WTC11 (cell line): ENCODE measurements at regions not wholly inside any gene's neighbourhood (a gene's known extent, or its start where the extent isn't known, plus 50 kb on each side); places are given as distances from the start of the nearest gene placed in this dataset.

Experiments used
- ATAC-seq: fragments of 200-7000 bp; cut with Tn5 transposase; 2 replicates; pipeline ENCODE4 v1.10.0; 2021; ENCODE audit warnings: mild to moderate bottlenecking, moderate library complexity
- CTCF ChIA-PET: fragments of 300-600 bp; sonication (Branson Sonifier 250); formaldehyde crosslinking; loops from one replicate; lab custom pipeline; 2021; ENCODE audit warnings: antibody characterized with exemption; lab: Charles Lee
- POLR2A ChIA-PET: fragments of 350-600 bp; sonication (Branson Sonifier 250); formaldehyde crosslinking; loops from one replicate; lab custom pipeline; 2021; ENCODE audit warnings: antibody characterized with exemption; lab: Charles Lee
- DNase-seq: peaks from one replicate; pipeline ENCODE4 v3.0.0; 2021; ENCODE audit warnings: low spot score
- H3K27ac Mint-ChIP-seq: 2 replicates; pipeline ENCODE4 v1.8.0; 2021; ENCODE audit warnings: mixed read lengths
- H3K27me3 Mint-ChIP-seq: 2 replicates; pipeline ENCODE4 v1.8.0; 2021; ENCODE audit warnings: low read depth, mild to moderate bottlenecking, moderate library complexity, mixed read lengths
- H3K36me3 Mint-ChIP-seq: 2 replicates; pipeline ENCODE4 v1.8.0; 2021; ENCODE audit warnings: mixed read lengths
- H3K4me1 Mint-ChIP-seq: 2 replicates; pipeline ENCODE4 v1.8.0; 2022; ENCODE audit warnings: mixed read lengths
- H3K4me3 Mint-ChIP-seq: 2 replicates; pipeline ENCODE4 v1.8.0; 2021; ENCODE audit warnings: mild to moderate bottlenecking, moderate library complexity, mixed read lengths
- H3K9me3 Mint-ChIP-seq: 2 replicates; pipeline ENCODE4 v1.8.0; 2021; ENCODE audit warnings: mixed read lengths
- ARID4B ChIP-seq: sonication (generic); formaldehyde crosslinking; IDR thresholded peaks from 2 replicates; pipeline ENCODE4 v1.8.0; 2023; ENCODE audit warnings: missing genetic modification reagents, mild to moderate bottlenecking, borderline replicate concordance
- CREB1 ChIP-seq: sonication (generic); formaldehyde crosslinking; IDR thresholded peaks from 2 replicates; pipeline ENCODE4 v1.8.0; 2023; ENCODE audit warnings: mild to moderate bottlenecking, missing genetic modification reagents
- E2F1 ChIP-seq: sonication (generic); formaldehyde crosslinking; IDR thresholded peaks from 2 replicates; pipeline ENCODE4 v1.8.0; 2022; ENCODE audit warnings: mild to moderate bottlenecking, missing genetic modification reagents
- EMX1 ChIP-seq: fragments of 250-450 bp; sonication (Bioruptor Pico); IDR thresholded peaks from 2 replicates; pipeline ENCODE4 v1.8.0; 2021; ENCODE audit warnings: mild to moderate bottlenecking
- FOXK1 ChIP-seq: sonication (generic); formaldehyde crosslinking; IDR thresholded peaks from 2 replicates; pipeline ENCODE4 v1.8.0; 2022; ENCODE audit warnings: mild to moderate bottlenecking, moderate library complexity, missing genetic modification reagents
- GRHL2 ChIP-seq: fragments of 250-450 bp; sonication (Bioruptor Pico); IDR thresholded peaks from 2 replicates; pipeline ENCODE4 v1.8.0; 2022; ENCODE audit warnings: mild to moderate bottlenecking, moderate library complexity; ENCODE audit not compliant: insufficient replicate concordance, severe bottlenecking
- MYBL2 ChIP-seq: sonication (generic); formaldehyde crosslinking; IDR thresholded peaks from 2 replicates; pipeline ENCODE4 v1.8.1; 2023; ENCODE audit warnings: mild to moderate bottlenecking, moderate library complexity, missing genetic modification reagents
- SP1 ChIP-seq: sonication (generic); formaldehyde crosslinking; conservative IDR thresholded peaks from 2 replicates; pipeline ENCODE4 v1.8.1; 2022; ENCODE audit warnings: missing genetic modification reagents
- ZNF263 ChIP-seq: sonication (generic); formaldehyde crosslinking; IDR thresholded peaks from 2 replicates; pipeline ENCODE4 v1.8.1; 2022; ENCODE audit warnings: low read depth, mild to moderate bottlenecking, moderate library complexity, missing genetic modification reagents
- ZNF396 ChIP-seq: fragments of 250-450 bp; sonication (Bioruptor Pico); IDR thresholded peaks from 2 replicates; pipeline ENCODE4 v1.8.0; 2021; ENCODE audit warnings: mild to moderate bottlenecking, moderate library complexity, borderline replicate concordance
- ZNF423 ChIP-seq: fragments of 250-450 bp; sonication (Bioruptor Pico); IDR thresholded peaks from 2 replicates; pipeline ENCODE4 v2.1.2; 2022; ENCODE audit warnings: mild to moderate bottlenecking, moderate library complexity
- ZNF425 ChIP-seq: fragments of 250-450 bp; sonication (Bioruptor Pico); conservative IDR thresholded peaks from 2 replicates; pipeline ENCODE4 v1.9.0; 2021; ENCODE audit warnings: mild to moderate bottlenecking
- ZNF512 ChIP-seq: sonication (generic); formaldehyde crosslinking; IDR thresholded peaks from 2 replicates; pipeline ENCODE4 v1.8.1; 2022; ENCODE audit warnings: missing genetic modification reagents, borderline replicate concordance
- TF ChIP-seq, protein P1 (sequence below): sonication (generic); formaldehyde crosslinking; conservative IDR thresholded peaks from 2 replicates; pipeline ENCODE4 v1.8.1; 2023; ENCODE audit warnings: mild to moderate bottlenecking, low read depth, missing genetic modification reagents, moderate library complexity
- TF ChIP-seq, protein P2 (sequence below): sonication (generic); formaldehyde crosslinking; IDR thresholded peaks from 2 replicates; pipeline ENCODE4 v1.8.1; 2022; ENCODE audit warnings: mild to moderate bottlenecking, moderate library complexity, missing genetic modification reagents
- TF ChIP-seq, protein P3 (sequence below): fragments of 200-600 bp; IDR thresholded peaks from 2 replicates; pipeline ENCODE4 v1.8.0; 2022; ENCODE audit warnings: antibody characterized with exemption

DNA sequence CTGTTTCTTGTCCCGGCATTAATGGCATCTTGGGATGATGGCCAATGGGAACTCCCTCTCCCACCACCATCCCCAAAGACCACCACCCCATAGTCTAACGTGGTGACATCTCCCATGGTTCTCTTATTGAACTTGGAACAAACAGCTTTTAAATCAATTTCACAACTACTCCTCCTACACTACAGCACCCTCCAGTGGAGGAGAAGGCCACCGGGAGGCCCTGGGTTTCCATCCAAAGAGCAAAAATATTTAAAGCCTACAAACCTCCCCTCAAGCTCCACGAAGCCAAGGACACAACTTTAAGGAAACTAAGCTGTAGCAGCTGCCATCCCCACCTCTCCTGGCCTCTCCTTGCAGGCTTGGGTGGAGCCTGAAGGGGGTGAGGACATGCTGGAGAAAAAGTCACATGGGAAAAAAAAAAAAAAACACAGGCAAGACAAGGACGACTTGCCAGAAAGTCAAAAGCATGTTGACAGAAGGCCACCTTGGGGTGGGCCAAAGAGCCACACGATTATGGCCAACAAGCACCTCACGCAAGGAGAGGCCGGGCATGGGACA, 94.0 kb upstream of the LANCL2 start (continued):
- TF ChIP-seq, protein P1, sequence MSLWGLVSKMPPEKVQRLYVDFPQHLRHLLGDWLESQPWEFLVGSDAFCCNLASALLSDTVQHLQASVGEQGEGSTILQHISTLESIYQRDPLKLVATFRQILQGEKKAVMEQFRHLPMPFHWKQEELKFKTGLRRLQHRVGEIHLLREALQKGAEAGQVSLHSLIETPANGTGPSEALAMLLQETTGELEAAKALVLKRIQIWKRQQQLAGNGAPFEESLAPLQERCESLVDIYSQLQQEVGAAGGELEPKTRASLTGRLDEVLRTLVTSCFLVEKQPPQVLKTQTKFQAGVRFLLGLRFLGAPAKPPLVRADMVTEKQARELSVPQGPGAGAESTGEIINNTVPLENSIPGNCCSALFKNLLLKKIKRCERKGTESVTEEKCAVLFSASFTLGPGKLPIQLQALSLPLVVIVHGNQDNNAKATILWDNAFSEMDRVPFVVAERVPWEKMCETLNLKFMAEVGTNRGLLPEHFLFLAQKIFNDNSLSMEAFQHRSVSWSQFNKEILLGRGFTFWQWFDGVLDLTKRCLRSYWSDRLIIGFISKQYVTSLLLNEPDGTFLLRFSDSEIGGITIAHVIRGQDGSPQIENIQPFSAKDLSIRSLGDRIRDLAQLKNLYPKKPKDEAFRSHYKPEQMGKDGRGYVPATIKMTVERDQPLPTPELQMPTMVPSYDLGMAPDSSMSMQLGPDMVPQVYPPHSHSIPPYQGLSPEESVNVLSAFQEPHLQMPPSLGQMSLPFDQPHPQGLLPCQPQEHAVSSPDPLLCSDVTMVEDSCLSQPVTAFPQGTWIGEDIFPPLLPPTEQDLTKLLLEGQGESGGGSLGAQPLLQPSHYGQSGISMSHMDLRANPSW = no peak
- TF ChIP-seq MYBL2 (CRISPR knock-in tag) = no peak
- TF ChIP-seq, all 79 proteins: peak for 0

- Mint-ChIP-seq H3K9me3 (no peaks in the 10 kb centered on the region), H3K4me3 (no peak overlapping the region), H3K36me3 (no peaks in the 10 kb centered on the region), H3K4me1 (no peaks in the 10 kb centered on the region), H3K27ac (no peak overlapping the region), H3K27me3 (no peaks in the 10 kb centered on the region)
- no peak for TF ChIP-seq EMX1 (CRISPR knock-in tag)
- ATAC-seq (no peak), DNase-seq (no peak)
- ChIA-PET POLR2A (no interaction called here), CTCF (interaction anchor here (0.5 to 4.5 kb wide), 9 partner anchors 8 to 498 kb away, joined by 3 to 29 read pairs (median 4); no protein-coding TSS in a partner anchor)
Measured at GRCh38 chr7:55271661-55272060, 93.5 kb upstream of the LANCL2 start.

DNA sequence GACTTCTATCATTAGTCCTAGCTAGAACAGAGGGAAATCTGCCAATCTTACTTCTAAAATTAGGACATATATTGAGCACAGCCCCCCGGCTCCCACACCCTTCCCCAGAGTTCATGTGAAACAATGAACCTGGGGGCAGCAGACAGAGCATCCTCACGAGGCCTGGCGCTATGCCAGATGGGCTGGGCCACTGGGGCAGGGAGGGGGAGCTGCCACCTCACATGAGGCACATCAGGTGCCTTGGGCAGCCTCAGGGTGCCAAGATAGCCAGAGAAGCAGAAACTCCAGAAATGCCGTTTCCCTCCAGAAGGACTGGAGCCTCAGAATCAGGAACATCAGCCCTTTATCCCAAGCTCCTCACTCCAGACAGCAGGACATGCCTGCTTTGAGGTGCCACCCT, 92.8 kb upstream of the LANCL2 start:
- Mint-ChIP-seq H3K4me1 (no peaks in the 10 kb centered on the region), H3K27ac (no peak overlapping the region), H3K27me3 (no peaks in the 10 kb centered on the region), H3K4me3 (no peak overlapping the region), H3K9me3 (no peaks in the 10 kb centered on the region), H3K36me3 (no peaks in the 10 kb centered on the region)
- ATAC-seq (no peak), DNase-seq (no peak)
- TF ChIP-seq GRHL2 (CRISPR knock-in tag) (no peak), ARID4B (CRISPR knock-in tag) (no peak), SP1 (CRISPR knock-in tag) (no peak), ZNF396 (CRISPR knock-in tag) (no peak), CREB1 (no peak), ZNF263 (CRISPR knock-in tag) (no peak), ZNF512 (CRISPR knock-in tag) (no peak), FOXK1 (no peak), ZNF425 (CRISPR knock-in tag) (no peak), ZNF423 (CRISPR knock-in tag) (no peak), E2F1 (CRISPR knock-in tag) (no peak)
- TF ChIP-seq, protein P2, sequence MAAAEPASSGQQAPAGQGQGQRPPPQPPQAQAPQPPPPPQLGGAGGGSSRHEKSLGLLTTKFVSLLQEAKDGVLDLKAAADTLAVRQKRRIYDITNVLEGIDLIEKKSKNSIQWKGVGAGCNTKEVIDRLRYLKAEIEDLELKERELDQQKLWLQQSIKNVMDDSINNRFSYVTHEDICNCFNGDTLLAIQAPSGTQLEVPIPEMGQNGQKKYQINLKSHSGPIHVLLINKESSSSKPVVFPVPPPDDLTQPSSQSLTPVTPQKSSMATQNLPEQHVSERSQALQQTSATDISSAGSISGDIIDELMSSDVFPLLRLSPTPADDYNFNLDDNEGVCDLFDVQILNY (CRISPR knock-in tag) = no peak
- TF ChIP-seq, protein P3, sequence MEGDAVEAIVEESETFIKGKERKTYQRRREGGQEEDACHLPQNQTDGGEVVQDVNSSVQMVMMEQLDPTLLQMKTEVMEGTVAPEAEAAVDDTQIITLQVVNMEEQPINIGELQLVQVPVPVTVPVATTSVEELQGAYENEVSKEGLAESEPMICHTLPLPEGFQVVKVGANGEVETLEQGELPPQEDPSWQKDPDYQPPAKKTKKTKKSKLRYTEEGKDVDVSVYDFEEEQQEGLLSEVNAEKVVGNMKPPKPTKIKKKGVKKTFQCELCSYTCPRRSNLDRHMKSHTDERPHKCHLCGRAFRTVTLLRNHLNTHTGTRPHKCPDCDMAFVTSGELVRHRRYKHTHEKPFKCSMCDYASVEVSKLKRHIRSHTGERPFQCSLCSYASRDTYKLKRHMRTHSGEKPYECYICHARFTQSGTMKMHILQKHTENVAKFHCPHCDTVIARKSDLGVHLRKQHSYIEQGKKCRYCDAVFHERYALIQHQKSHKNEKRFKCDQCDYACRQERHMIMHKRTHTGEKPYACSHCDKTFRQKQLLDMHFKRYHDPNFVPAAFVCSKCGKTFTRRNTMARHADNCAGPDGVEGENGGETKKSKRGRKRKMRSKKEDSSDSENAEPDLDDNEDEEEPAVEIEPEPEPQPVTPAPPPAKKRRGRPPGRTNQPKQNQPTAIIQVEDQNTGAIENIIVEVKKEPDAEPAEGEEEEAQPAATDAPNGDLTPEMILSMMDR = no peak
- CTCF ChIA-PET = interaction anchor here (0.7 to 4.5 kb wide), 3 partner anchors 17 to 143 kb away, joined by 4 to 29 read pairs (median 4); no protein-coding TSS in a partner anchor
- POLR2A ChIA-PET = no interaction called here
